SH-SY5Y (cell line): ENCODE measurements at regions not wholly inside any gene's neighbourhood (a gene's known extent, or its start where the extent isn't known, plus 50 kb on each side); places are given as distances from the start of the nearest gene placed in this dataset.

Experiments
- GATA2 ChIP-seq: IDR thresholded peaks from 2 replicates; pipeline ENCODE4 v1.6.1; 2011; ENCODE audit warnings: mild to moderate bottlenecking, low read depth, low read length
- GATA3 ChIP-seq: IDR thresholded peaks from 2 replicates; pipeline ENCODE4 v1.6.1; 2011; ENCODE audit warnings: low read depth, mild to moderate bottlenecking, low read length, moderate library complexity

- TF ChIP-seq GATA3 (no peak), GATA2 (no peak)
Measured at GRCh38 chr9:14031810-14032209, 282.1 kb downstream of the NFIB start.

- TF ChIP-seq GATA3: no peak
Measured at GRCh38 chr9:14031060-14031414, 282.9 kb downstream of the NFIB start.

- TF ChIP-seq GATA3 (no peak), GATA2 (no peak)
Measured at GRCh38 chr9:14030375-14031059, 283.4 kb downstream of the NFIB start.

GRCh38 chr9:14029806-14030374, 284.1 kb downstream of the NFIB start:
- no peak for TF ChIP-seq GATA2
- TF ChIP-seq GATA3: no peak

GRCh38 chr9:14027116-14027800, 286.7 kb downstream of the NFIB start:
- TF ChIP-seq GATA2 (no peak), GATA3 (no peak)

GRCh38 chr9:14025741-14026140, 288.2 kb downstream of the NFIB start:
- TF ChIP-seq GATA2 (no peak), GATA3 (no peak)

GRCh38 chr9:14023285-14023684, 290.7 kb downstream of the NFIB start:
- TF ChIP-seq GATA2: no peak
- no peak for TF ChIP-seq GATA3

GRCh38 chr9:14021871-14022525, 291.9 kb downstream of the NFIB start:
- TF ChIP-seq GATA3: no peak
- TF ChIP-seq GATA2: no peak

GRCh38 chr9:14018081-14018480, 295.9 kb downstream of the NFIB start:
- no peak for TF ChIP-seq GATA2
- no peak for TF ChIP-seq GATA3

- TF ChIP-seq GATA3: no peak
- no peak for TF ChIP-seq GATA2
Measured at GRCh38 chr9:14014744-14015143, 299.2 kb downstream of the NFIB start.

- no peak for TF ChIP-seq GATA3
- TF ChIP-seq GATA2: no peak
Measured at GRCh38 chr9:14014218-14014617, 299.7 kb downstream of the NFIB start.

GRCh38 chr9:14011799-14012560, 302.0 kb downstream of the NFIB start:
- TF ChIP-seq GATA3 (no peak), GATA2 (no peak)

GRCh38 chr9:14007190-14007769, 306.7 kb downstream of the NFIB start:
- no peak for TF ChIP-seq GATA2
- TF ChIP-seq GATA3: no peak
